ENCODE measurements at regions not wholly inside any gene's neighbourhood (a gene's known extent, or its start where the extent isn't known, plus 50 kb on each side); places are given as distances from the start of the nearest gene placed in this dataset.

DNA sequence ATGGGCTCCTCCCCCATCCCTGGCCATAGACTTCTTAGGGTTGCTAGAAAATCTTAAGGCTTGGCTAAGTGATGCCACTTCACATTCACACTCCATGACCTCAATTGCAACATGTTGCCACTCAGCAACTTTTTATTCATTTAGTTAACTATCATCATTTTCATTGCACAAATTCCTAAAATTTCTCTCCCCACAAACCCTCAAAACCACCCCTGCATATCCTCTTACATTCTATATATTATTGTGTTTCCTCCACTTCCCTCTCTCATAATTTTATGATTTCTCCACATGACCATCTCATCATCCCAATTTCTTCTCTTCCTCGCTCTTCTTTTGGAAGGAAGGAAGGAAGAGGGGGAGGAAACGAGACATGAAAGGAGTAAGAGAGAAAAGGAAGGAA, 436.0 kb downstream of the HACE1 start:
- Histone ChIP-seq H3K9me3 (ENCODE audit: control insufficient read depth, insufficient read depth, low read length) (peaks cover 3% of the 10 kb centered on the region; the same call in 1 of the 2 replicates), H3K4me1 (ENCODE audit: insufficient read depth, low read length) (no peaks in the 10 kb centered on the region)

DNA sequence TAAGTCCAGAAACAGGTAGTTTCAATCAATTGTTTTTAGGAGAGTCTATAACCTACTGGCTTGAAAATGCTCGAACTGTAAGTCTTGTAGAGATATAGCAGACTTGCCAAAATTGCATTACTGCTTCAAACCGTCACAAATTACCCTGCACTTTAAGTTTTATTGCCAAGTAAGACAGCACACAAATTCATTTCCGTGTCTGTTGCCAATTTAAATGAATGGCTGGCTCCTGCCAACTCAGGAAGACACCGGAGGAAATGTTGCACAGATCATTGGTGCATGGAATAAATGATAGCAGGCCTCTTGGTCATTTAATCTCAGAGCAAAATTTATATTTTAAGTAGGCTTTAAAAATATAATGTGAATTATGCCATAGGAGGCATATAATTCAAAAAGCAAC, 438.1 kb downstream of the HACE1 start:
- H3K36me3 ChIP-seq (ENCODE audit: insufficient read depth, low read length), result no peaks in the 10 kb centered on the region
- no peaks in the 10 kb centered on the region for H3K9me3 ChIP-seq (ENCODE audit: control insufficient read depth, insufficient read depth, low read length)
- H3K4me1 ChIP-seq (ENCODE audit: insufficient read depth, low read length), result no peaks in the 10 kb centered on the region
- no peak overlapping the region for H3K9ac ChIP-seq (ENCODE audit: low read depth, low read length)

More for the DNA sequence above, 436.0 kb downstream of the HACE1 start:
- no peak overlapping the region for H3K9ac ChIP-seq (ENCODE audit: low read depth, low read length)
- no peaks in the 10 kb centered on the region for H3K36me3 ChIP-seq (ENCODE audit: insufficient read depth, low read length)

DNA sequence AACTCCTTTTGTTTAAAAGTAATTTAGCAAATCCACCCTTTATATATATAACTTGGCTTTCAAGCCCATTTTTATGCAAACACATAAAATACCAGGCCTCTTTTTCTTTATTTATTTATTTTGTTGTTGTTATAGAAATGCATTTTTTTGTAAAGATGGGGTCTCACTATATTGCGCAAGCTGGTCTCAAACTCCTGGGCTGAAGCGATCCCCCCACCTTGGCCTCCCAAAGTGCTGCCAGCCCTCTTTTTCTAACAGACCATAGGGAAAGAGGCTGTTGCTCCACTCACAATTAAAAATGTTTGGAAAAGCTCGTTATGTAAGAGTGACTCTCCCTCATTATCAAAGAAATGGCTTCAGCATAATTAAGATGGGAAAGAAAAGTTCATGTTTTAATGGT, 440.9 kb downstream of the HACE1 start:
- H3K36me3 ChIP-seq (ENCODE audit: insufficient read depth, low read length), result no peaks in the 10 kb centered on the region
- H3K4me1 ChIP-seq (ENCODE audit: insufficient read depth, low read length), result no peaks in the 10 kb centered on the region
- no peak overlapping the region for H3K9ac ChIP-seq (ENCODE audit: low read depth, low read length)
- no peaks in the 10 kb centered on the region for H3K9me3 ChIP-seq (ENCODE audit: control insufficient read depth, insufficient read depth, low read length)

DNA sequence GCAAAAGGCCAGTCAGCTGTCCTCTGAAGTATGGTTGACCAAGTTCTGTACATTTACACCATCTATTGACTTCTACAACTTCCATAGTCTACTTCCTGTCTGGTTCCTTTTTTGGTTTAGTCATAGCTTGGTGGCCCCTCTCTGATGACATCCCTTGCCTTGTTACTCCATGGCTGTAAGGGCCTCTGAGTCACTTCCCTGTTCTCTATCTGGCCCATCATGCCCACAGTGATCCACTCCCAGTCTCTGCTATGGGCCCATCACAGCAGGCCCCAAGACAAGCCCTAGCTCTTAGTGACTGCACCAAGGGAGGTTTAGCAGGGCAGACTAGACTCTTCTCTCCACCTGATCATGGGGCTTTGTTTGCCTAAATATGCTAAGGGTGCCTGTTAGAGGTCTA, 441.6 kb downstream of the HACE1 start:
- H3K9me3 ChIP-seq (ENCODE audit: control insufficient read depth, insufficient read depth, low read length), result no peaks in the 10 kb centered on the region
- H3K36me3 ChIP-seq (ENCODE audit: insufficient read depth, low read length), result no peaks in the 10 kb centered on the region
- H3K9ac ChIP-seq (ENCODE audit: low read depth, low read length), result no peak overlapping the region
- no peaks in the 10 kb centered on the region for H3K4me1 ChIP-seq (ENCODE audit: insufficient read depth, low read length)

DNA sequence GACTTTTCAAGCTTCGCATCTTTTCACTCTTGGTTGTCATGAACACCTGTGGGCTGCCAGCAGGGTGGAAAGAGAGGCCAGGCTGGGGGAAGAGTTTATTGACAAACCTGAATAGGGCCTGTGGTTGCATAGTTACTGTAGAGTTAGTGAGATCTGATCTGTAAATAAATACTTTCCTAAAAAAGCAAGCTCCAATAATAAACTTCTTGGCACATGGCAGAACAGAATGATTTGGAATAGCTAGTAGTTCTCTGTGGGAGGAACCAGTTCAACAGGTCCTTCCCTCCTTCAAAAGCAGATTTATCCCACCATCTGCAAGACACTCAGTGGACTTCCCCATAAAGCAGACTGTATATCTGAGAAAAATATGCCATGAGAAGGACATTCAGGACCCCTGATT, 445.0 kb downstream of the HACE1 start:
- Histone ChIP-seq H3K9ac (ENCODE audit: low read depth, low read length) (no peak overlapping the region), H3K9me3 (ENCODE audit: control insufficient read depth, insufficient read depth, low read length) (no peaks in the 10 kb centered on the region), H3K36me3 (ENCODE audit: insufficient read depth, low read length) (no peaks in the 10 kb centered on the region), H3K4me1 (ENCODE audit: insufficient read depth, low read length) (no peaks in the 10 kb centered on the region)

DNA sequence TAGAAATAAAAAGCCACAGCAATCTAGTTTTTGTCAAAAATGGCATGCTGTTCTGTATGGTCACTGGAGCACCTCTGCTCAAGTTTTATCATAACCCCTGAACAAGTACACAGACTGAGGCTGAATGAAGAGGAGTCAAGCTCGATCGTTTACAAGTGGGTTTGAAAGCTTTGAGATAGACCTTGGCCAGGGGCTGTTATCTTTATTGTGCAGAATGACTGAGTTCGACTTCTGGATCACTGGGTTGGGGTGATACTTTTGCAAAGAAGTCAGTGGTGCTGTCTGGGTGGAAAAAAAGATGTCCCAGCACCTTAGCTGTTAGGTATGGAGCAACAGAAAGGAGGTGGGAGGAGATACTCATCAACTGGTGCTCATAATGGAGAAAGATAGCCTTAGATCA, 446.0 kb downstream of the HACE1 start:
- Histone ChIP-seq H3K36me3 (ENCODE audit: insufficient read depth, low read length) (no peaks in the 10 kb centered on the region), H3K9me3 (ENCODE audit: control insufficient read depth, insufficient read depth, low read length) (no peaks in the 10 kb centered on the region), H3K9ac (ENCODE audit: low read depth, low read length) (no peak overlapping the region), H3K4me1 (ENCODE audit: insufficient read depth, low read length) (no peaks in the 10 kb centered on the region)

DNA sequence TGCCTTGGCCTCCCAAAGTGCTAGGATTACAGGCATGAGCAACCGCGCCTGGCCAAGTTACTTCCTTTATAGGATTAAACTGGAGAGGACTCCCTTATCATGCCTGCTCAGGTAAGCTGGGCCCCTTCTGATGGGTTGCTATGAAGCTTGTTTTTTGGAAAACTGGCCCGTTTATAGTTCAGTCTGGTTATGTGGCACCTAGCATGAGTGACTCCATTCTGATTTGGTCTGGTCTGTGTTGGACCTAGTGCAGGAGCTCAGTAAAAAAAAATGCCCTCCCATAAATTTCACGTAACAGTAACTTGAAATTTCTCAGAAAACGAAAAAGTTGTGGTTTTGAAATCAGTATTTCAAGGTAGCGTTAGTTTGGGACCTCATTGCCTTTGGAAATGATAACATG, 448.4 kb downstream of the HACE1 start:
- H3K36me3 ChIP-seq (ENCODE audit: insufficient read depth, low read length), result no peaks in the 10 kb centered on the region
- H3K9ac ChIP-seq (ENCODE audit: low read depth, low read length), result no peak overlapping the region
- no peaks in the 10 kb centered on the region for H3K9me3 ChIP-seq (ENCODE audit: control insufficient read depth, insufficient read depth, low read length)
- H3K4me1 ChIP-seq (ENCODE audit: insufficient read depth, low read length), result no peaks in the 10 kb centered on the region

DNA sequence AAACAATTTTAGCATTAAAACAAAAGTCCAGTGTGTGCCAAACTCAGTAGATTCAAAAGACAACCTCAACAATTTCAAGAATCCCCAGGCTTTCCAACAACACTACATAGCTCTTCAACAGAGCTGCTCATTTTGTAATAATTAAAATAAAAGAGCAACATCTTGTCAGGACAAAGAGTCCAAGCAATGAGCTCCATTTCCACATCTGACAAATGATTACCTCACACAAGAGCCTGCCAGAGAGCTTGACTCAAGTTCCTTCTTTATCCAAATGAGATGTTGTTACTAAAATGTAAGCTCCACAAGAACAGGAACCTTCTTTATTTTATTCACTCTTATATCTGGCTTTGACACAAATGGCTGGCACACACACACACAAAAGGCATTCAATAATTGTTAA, 449.8 kb downstream of the HACE1 start:
- H3K9ac ChIP-seq (ENCODE audit: low read depth, low read length), result no peak overlapping the region
- no peaks in the 10 kb centered on the region for H3K4me1 ChIP-seq (ENCODE audit: insufficient read depth, low read length)
- no peaks in the 10 kb centered on the region for H3K36me3 ChIP-seq (ENCODE audit: insufficient read depth, low read length)
- H3K9me3 ChIP-seq (ENCODE audit: control insufficient read depth, insufficient read depth, low read length), result no peaks in the 10 kb centered on the region

DNA sequence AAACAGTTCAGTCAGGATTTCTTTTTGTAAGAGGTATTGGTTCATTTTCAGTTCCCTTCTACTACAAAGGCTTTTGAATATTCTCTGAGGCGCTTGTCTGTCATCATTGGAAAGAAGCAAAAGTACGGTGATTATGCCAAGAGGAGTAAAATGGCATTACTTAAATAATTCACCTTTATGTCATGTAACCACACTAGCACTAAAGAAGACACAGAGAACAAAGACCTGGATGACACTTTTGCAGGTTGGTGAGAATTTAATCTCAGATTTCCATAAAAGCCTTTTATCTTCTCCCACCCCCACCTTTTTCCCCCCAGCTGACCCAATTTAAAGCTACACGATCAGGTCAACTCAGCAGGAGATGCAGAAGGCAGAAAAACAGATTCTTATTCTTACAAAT, 451.8 kb downstream of the HACE1 start:
- Histone ChIP-seq H3K4me1 (ENCODE audit: insufficient read depth, low read length) (no peaks in the 10 kb centered on the region), H3K9me3 (ENCODE audit: control insufficient read depth, insufficient read depth, low read length) (no peaks in the 10 kb centered on the region), H3K9ac (ENCODE audit: low read depth, low read length) (no peak overlapping the region), H3K36me3 (ENCODE audit: insufficient read depth, low read length) (no peaks in the 10 kb centered on the region)

DNA sequence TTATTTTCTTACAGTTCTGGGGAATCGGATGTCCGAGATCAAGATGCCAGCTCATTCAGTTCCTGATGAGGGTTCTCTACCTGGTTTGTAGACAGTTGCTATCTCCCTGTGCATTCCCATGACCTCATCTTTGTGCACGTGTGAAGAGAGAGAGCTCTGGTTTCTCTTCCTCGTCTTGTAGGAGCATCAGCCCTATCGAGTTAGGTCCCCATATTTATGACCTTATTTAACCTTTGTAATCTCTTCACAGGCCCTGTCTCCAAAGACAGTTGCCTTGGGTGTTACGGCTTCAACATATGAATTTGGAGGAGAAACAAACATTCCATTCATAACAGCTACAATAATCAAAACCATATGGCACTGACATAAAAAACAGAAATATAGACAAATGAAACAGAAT, 455.3 kb downstream of the HACE1 start:
- H3K4me1 ChIP-seq (ENCODE audit: insufficient read depth, low read length), result no peaks in the 10 kb centered on the region
- no peaks in the 10 kb centered on the region for H3K9me3 ChIP-seq (ENCODE audit: control insufficient read depth, insufficient read depth, low read length)
- H3K9ac ChIP-seq (ENCODE audit: low read depth, low read length), result no peak overlapping the region
- no peaks in the 10 kb centered on the region for H3K36me3 ChIP-seq (ENCODE audit: insufficient read depth, low read length)

DNA sequence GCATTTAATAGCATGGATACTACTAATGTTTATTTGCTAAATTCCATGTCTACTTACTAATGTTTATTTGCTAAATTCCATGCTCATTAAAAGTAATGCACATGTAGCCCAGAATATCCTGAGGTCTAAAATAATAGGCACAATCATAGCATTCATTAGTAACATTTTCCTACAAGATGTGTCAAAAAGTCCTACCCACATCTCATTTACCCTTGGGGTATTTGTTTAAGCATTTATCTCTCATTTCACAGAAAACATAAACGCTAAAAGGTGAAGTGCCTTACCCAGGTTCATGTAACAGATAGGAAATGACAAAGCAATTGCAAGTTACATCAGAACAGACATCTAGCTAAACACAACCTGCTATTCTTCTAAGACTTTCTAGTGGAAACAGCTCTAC, 457.1 kb downstream of the HACE1 start:
- Histone ChIP-seq H3K9ac (ENCODE audit: low read depth, low read length) (no peak overlapping the region), H3K4me1 (ENCODE audit: insufficient read depth, low read length) (no peaks in the 10 kb centered on the region), H3K36me3 (ENCODE audit: insufficient read depth, low read length) (no peaks in the 10 kb centered on the region)

DNA sequence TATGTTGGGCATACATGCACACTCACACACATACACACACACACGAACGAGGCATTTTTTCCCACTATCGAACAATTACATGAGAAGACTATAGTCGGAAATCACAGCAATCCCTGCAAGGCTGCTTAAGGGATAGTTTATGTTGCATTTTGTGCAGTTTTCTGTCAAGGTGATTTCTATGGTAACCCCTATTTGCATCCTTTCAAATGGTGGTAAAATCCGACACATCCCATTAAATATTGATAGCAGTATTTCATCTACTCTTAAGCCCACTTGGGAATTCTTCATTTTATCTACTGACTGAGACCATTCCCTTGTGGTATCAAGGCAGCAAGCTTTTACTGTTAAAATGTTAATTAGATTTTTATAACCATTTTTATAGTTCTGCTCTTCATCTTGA, 457.8 kb downstream of the HACE1 start:
- Histone ChIP-seq H3K36me3 (ENCODE audit: insufficient read depth, low read length) (no peaks in the 10 kb centered on the region), H3K4me1 (ENCODE audit: insufficient read depth, low read length) (no peaks in the 10 kb centered on the region), H3K9me3 (ENCODE audit: control insufficient read depth, insufficient read depth, low read length) (no peaks in the 10 kb centered on the region), H3K9ac (ENCODE audit: low read depth, low read length) (no peak overlapping the region)

More for the DNA sequence above, 457.1 kb downstream of the HACE1 start:
- H3K9me3 ChIP-seq (ENCODE audit: control insufficient read depth, insufficient read depth, low read length), result no peaks in the 10 kb centered on the region

DNA sequence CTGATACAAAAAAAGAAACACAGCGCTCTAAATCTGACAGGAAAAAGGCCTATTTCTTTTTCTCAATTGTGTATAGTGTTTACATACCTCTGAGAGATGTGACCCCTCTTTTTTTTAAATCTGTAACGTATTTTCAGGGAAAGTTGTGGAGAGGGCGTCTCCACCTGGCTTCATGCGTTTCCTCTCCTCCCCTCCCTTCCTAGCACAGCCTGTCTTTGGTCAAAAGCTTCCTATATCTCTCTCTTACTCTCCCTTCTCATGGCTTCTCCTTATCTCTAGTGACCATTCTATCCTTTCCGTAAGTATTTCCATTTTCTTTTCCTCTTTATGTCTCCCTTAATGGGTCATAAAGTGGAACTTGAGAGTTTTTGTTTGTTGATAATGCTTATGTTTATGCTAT, 458.9 kb downstream of the HACE1 start:
- Histone ChIP-seq H3K36me3 (ENCODE audit: insufficient read depth, low read length) (no peaks in the 10 kb centered on the region), H3K4me1 (ENCODE audit: insufficient read depth, low read length) (no peaks in the 10 kb centered on the region), H3K9ac (ENCODE audit: low read depth, low read length) (no peak overlapping the region), H3K9me3 (ENCODE audit: control insufficient read depth, insufficient read depth, low read length) (no peaks in the 10 kb centered on the region)

DNA sequence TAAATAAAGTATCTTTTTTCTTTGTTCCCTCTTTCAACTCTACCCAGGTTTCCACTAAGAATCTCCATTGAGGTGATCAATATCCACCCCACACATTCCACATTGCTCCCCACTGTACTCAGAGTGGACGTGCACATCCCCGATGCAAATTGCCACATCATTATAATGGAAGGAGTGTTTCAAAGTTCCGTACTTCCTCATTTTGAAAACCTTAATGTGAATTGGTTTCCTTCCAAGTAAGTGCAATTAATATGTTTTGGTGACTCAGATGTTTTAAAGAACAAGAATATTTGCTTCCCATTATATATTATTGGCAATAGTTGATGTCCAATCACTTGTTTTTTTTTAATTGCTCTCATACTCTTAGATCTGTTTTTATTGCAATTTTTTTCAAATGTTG, 463.6 kb downstream of the HACE1 start:
- Histone ChIP-seq H3K4me1 (ENCODE audit: insufficient read depth, low read length) (no peaks in the 10 kb centered on the region), H3K36me3 (ENCODE audit: insufficient read depth, low read length) (no peaks in the 10 kb centered on the region), H3K9ac (ENCODE audit: low read depth, low read length) (no peak overlapping the region), H3K9me3 (ENCODE audit: control insufficient read depth, insufficient read depth, low read length) (no peaks in the 10 kb centered on the region)

DNA sequence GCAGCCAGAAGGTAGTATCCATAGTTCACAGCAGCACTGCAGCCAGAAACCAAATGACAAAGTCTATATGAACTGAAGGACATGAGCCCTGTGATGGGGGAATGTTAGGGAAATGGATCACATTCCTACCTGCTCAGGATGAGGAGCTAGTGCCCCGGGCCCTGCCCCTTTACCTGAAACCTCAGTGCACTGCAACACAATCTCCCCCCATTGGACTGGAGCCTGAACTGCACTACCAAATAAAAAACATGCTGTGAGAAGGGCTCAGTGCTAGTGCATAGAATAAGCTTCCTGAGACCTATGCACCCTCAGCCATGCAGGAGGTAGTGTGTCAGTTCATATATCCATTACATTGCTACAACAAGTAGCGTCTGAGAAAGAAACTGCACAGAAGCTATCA, 477.8 kb downstream of the HACE1 start:
- Histone ChIP-seq H3K9me3 (ENCODE audit: control insufficient read depth, insufficient read depth, low read length) (no peaks in the 10 kb centered on the region), H3K9ac (ENCODE audit: low read depth, low read length) (no peak overlapping the region), H3K36me3 (ENCODE audit: insufficient read depth, low read length) (no peaks in the 10 kb centered on the region), H3K4me1 (ENCODE audit: insufficient read depth, low read length) (no peaks in the 10 kb centered on the region)
